ENCODE measurements at regions not wholly inside any gene's neighbourhood (a gene's known extent, or its start where the extent isn't known, plus 50 kb on each side); places are given as distances from the start of the nearest gene placed in this dataset.
A peak's percentile ranks its signal among the peaks of the same experiment; 100 is the strongest.

DNA sequence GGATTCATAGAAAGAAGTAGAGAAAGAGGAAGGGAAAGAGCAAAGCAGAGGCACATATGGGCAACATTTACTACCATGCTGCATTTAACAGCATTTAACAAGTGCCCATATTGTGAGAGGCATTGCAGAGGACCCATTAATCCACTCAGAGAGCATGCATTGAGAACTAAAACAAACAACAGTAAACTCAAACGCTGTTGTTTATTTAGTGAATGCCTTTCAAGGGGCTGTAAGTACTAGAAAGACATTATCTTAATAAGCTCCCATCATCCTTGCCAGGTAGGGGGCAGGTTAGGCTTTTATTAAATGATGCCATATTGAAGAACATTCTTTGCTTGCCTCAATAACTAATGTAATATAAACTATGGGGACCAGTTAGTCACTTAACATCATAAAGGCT, 254.3 kb upstream of the DAB1 start:
- no TSS peak for BruUV-seq (replicated peaks)
- intact Hi-C loops (cut with micrococcal nuclease; ENCODE audit: unreplicated experiment): no loop called here

DNA sequence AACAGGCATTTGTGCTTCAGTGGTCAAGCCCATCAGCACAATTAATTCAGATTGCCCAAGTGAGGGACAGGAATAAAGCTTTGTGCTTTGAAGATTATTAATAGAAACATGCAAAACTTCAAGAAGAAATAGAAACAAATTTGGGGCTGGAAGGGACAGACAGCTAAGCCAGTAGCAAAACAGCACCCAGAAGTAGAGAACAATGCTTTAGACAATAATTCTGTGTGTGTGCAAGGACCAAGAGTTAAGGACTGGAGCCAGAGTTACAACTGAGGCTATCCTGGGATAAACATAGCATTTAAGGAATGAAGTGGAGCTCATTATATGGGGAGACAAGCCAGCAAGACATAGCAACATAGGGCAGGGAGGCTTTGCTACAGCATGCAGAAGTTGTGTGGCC, 251.9 kb upstream of the DAB1 start:
- Histone ChIP-seq H3K27ac (ENCODE audit: low read depth, low read length, poor library complexity, severe bottlenecking) (no peak overlapping the region), H3K9me3 (ENCODE audit: low read depth, low read length, poor library complexity, severe bottlenecking) (no peaks in the 10 kb centered on the region), H3K36me3 (ENCODE audit: insufficient read depth, low read length, poor library complexity, severe bottlenecking) (no peaks in the 10 kb centered on the region), H3K4me3 (ENCODE audit: low read depth, low read length, poor library complexity, severe bottlenecking) (no peak overlapping the region), H3K27me3 (replicated peaks; ENCODE audit: insufficient read depth, low read depth, low read length, poor library complexity) (no peaks in the 10 kb centered on the region), H3K4me1 (ENCODE audit: insufficient read depth, low read length, poor library complexity, severe bottlenecking) (peaks cover 6% of the 10 kb centered on the region)
- BruUV-seq (replicated peaks): no TSS peak
- intact Hi-C loops (cut with micrococcal nuclease; ENCODE audit: unreplicated experiment): no loop called here
- ChIA-PET CTCF (no interaction called here), POLR2A (ENCODE audit: low non-redundant PET) (no interaction called here)
- TF ChIP-seq, protein P1, sequence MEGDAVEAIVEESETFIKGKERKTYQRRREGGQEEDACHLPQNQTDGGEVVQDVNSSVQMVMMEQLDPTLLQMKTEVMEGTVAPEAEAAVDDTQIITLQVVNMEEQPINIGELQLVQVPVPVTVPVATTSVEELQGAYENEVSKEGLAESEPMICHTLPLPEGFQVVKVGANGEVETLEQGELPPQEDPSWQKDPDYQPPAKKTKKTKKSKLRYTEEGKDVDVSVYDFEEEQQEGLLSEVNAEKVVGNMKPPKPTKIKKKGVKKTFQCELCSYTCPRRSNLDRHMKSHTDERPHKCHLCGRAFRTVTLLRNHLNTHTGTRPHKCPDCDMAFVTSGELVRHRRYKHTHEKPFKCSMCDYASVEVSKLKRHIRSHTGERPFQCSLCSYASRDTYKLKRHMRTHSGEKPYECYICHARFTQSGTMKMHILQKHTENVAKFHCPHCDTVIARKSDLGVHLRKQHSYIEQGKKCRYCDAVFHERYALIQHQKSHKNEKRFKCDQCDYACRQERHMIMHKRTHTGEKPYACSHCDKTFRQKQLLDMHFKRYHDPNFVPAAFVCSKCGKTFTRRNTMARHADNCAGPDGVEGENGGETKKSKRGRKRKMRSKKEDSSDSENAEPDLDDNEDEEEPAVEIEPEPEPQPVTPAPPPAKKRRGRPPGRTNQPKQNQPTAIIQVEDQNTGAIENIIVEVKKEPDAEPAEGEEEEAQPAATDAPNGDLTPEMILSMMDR (conservative IDR thresholded peaks at IDR 0.05; ENCODE audit: low read depth, low read length): no peak
- TF ChIP-seq EZH2 (IDR thresholded peaks at IDR 0.05; ENCODE audit: borderline replicate concordance, low read depth, low read length, poor library complexity, severe bottlenecking): no peak
- no peak for DNase-seq (ENCODE audit: low spot score)

More for the DNA sequence above, 254.3 kb upstream of the DAB1 start:
- DNase-seq (ENCODE audit: low spot score): no peak
- TF ChIP-seq, protein P1 (conservative IDR thresholded peaks at IDR 0.05; ENCODE audit: low read depth, low read length): no peak
- TF ChIP-seq EZH2 (IDR thresholded peaks at IDR 0.05; ENCODE audit: borderline replicate concordance, low read depth, low read length, poor library complexity, severe bottlenecking): no peak
- Histone ChIP-seq H3K4me3 (ENCODE audit: low read depth, low read length, poor library complexity, severe bottlenecking) (no peak overlapping the region), H3K27ac (ENCODE audit: low read depth, low read length, poor library complexity, severe bottlenecking) (no peak overlapping the region), H3K4me1 (ENCODE audit: insufficient read depth, low read length, poor library complexity, severe bottlenecking) (peaks cover 6% of the 10 kb centered on the region), H3K27me3 (replicated peaks; ENCODE audit: insufficient read depth, low read depth, low read length, poor library complexity) (no peaks in the 10 kb centered on the region), H3K9me3 (ENCODE audit: low read depth, low read length, poor library complexity, severe bottlenecking) (no peaks in the 10 kb centered on the region), H3K36me3 (ENCODE audit: insufficient read depth, low read length, poor library complexity, severe bottlenecking) (no peaks in the 10 kb centered on the region)
- CTCF ChIA-PET: no interaction called here
- POLR2A ChIA-PET (ENCODE audit: low non-redundant PET): no interaction called here

DNA sequence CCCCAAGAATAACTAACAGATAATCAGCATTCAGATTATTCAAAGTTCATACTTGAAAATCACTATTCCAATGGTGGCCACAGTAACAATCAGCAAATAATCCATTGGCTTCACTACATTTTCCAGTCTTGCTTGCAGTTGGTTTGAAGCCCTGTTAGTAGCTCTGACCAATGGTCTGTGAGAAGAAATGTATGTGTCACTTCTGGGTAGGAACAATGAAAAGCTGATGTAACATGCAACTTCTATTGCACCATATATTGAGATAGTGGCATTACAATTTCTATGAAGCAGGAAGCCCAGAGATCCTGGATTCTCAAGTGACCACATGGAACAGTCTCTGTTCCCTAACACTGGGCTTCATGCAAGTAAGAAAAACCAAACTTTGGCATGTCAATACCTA, 250.9 kb upstream of the DAB1 start:
- Histone ChIP-seq H3K9me3 (ENCODE audit: low read depth, low read length, poor library complexity, severe bottlenecking) (no peaks in the 10 kb centered on the region), H3K27me3 (replicated peaks; ENCODE audit: insufficient read depth, low read depth, low read length, poor library complexity) (no peaks in the 10 kb centered on the region), H3K4me1 (ENCODE audit: insufficient read depth, low read length, poor library complexity, severe bottlenecking) (peaks cover 14% of the 10 kb centered on the region), H3K4me3 (ENCODE audit: low read depth, low read length, poor library complexity, severe bottlenecking) (no peak overlapping the region), H3K36me3 (ENCODE audit: insufficient read depth, low read length, poor library complexity, severe bottlenecking) (no peaks in the 10 kb centered on the region), H3K27ac (ENCODE audit: low read depth, low read length, poor library complexity, severe bottlenecking) (no peak overlapping the region)
- POLR2A ChIA-PET (ENCODE audit: low non-redundant PET): no interaction called here
- CTCF ChIA-PET: no interaction called here
- TF ChIP-seq, protein P1 (conservative IDR thresholded peaks at IDR 0.05; ENCODE audit: low read depth, low read length): no peak
- no peak for TF ChIP-seq EZH2 (IDR thresholded peaks at IDR 0.05; ENCODE audit: borderline replicate concordance, low read depth, low read length, poor library complexity, severe bottlenecking)
- no TSS peak for BruUV-seq (replicated peaks)
- intact Hi-C loops (cut with micrococcal nuclease; ENCODE audit: unreplicated experiment): no loop called here
- DNase-seq (ENCODE audit: low spot score): peak; percentile 33
